ENCODE measurements at regions not wholly inside any gene's neighbourhood (a gene's known extent, or its start where the extent isn't known, plus 50 kb on each side); places are given as distances from the start of the nearest gene placed in this dataset.

DNA sequence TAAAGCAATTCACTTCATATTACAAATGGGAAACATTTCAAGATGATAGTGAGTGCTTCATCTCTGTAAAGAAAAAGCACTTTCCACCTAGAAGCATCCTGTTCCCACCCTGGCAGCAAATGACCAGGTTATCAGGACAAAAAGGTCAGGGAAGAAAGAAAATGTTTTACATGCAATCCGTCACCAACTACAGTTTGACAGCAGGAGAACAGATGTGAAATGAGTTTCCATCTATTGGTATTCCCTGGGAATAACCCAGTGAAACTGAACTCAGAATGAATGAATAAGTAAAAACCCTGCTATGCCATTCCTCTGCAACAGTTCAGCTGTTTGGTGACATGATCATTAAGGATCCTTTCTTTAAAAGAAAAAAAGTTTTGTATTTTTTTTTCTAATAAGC lies 67.6 kb downstream of the HTR1A start:
- no CpG with 5 or more reads among the region's 1 CpG for WGBS (ENCODE audit: insufficient coverage)
- no peaks in the 10 kb centered on the region for H3K27me3 ChIP-seq (ENCODE audit: control insufficient read depth, insufficient read depth, low read length)
- H3K36me3 ChIP-seq (ENCODE audit: control insufficient read depth, insufficient read depth, low read length): no peaks in the 10 kb centered on the region
- DNase-seq (ENCODE audit: low read depth in 4 of 6, low spot score in 6 of 6): peak in 1 of 6 donors; percentile 47
- no peaks in the 10 kb centered on the region for H3K9me3 ChIP-seq (ENCODE audit: control insufficient read depth, insufficient read depth, low read length)
- no peak overlapping the region for H3K27ac ChIP-seq (ENCODE audit: low read depth, low read length)
- H3K4me1 ChIP-seq (ENCODE audit: control insufficient read depth, insufficient read depth, low read length): no peaks in the 10 kb centered on the region
- H3K4me3 ChIP-seq (ENCODE audit: low read depth, low read length): no peak overlapping the region

DNA sequence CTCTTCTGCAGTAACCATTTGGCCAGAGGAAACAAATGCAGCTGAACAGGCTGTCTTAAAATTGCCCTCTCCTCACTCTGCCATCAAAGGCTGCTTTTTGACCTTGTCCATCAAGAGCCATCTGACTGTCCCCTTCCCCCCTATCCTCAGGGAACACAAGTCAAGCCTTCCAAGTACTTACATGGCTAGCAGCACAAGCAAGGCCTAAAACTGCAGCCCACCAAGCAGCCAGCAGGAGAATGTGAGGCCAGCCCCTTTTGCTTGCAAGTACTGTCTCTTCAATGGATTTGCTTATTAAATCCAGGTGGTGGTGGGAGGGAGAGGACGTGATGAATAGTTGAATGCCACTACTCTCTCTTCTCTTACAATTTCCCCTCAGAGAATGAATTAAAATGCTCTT lies 83.5 kb downstream of the HTR1A start:
- no peaks in the 10 kb centered on the region for H3K27me3 ChIP-seq (ENCODE audit: control insufficient read depth, insufficient read depth, low read length)
- H3K27ac ChIP-seq (ENCODE audit: low read depth, low read length): no peak overlapping the region
- DNase-seq (ENCODE audit: low read depth in 4 of 6, low spot score in 6 of 6): peak in 2 of 6 donors; percentile 4 to 25
- H3K9me3 ChIP-seq (ENCODE audit: control insufficient read depth, insufficient read depth, low read length): no peaks in the 10 kb centered on the region
- WGBS (ENCODE audit: insufficient coverage): no CpG with 5 or more reads among the region's 1 CpG
- no peak overlapping the region for H3K4me3 ChIP-seq (ENCODE audit: low read depth, low read length)
- H3K4me1 ChIP-seq (ENCODE audit: control insufficient read depth, insufficient read depth, low read length): no peaks in the 10 kb centered on the region
- H3K36me3 ChIP-seq (ENCODE audit: control insufficient read depth, insufficient read depth, low read length): no peaks in the 10 kb centered on the region

DNA sequence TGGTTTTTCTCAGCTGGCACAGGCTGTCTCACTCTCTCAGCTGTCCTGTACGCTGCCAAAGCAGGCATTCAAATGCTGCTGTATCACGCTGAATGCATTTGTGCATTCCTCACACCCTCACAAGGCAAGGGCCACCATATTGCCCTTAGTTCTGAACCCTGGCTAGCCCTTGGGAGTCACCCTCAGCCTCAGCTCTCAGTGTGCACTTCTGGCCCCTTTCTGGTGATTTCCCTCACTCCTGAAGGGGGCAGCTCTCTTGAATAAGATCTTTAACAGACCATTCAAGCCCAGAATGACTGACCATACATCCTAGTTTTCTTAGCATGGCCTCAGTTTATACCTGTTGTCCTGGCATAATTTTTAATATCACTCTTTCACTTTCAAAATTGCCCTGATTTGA lies 84.3 kb downstream of the HTR1A start:
- DNase-seq (ENCODE audit: low read depth in 4 of 6, low spot score in 6 of 6): no peak
- Histone ChIP-seq H3K4me1 (ENCODE audit: control insufficient read depth, insufficient read depth, low read length) (no peaks in the 10 kb centered on the region), H3K36me3 (ENCODE audit: control insufficient read depth, insufficient read depth, low read length) (no peaks in the 10 kb centered on the region), H3K27ac (ENCODE audit: low read depth, low read length) (no peak overlapping the region), H3K27me3 (ENCODE audit: control insufficient read depth, insufficient read depth, low read length) (no peaks in the 10 kb centered on the region), H3K4me3 (ENCODE audit: low read depth, low read length) (no peak overlapping the region), H3K9me3 (ENCODE audit: control insufficient read depth, insufficient read depth, low read length) (no peaks in the 10 kb centered on the region)
- WGBS (ENCODE audit: insufficient coverage): 70% methylated on average over 2 of the region's 2 CpGs

DNA sequence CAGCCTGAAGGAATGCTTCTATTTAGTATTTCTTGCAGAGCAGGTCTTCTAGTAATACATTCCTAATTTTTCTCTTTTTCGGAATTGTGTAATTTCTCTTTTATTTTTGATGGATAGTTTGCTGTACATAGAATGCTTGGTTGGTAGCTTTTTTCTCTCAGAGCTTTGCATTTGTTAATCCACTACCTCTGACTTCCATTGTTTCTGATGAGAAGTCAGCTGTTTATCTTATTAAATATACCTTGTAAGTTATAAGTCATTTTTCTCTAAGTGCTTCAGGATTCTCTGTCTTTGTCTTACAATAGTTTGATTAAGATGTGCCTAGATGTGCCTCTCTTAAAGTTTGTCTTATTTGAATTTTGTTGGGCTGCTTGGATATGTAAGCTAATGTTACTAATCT lies 101.9 kb downstream of the HTR1A start:
- no peak overlapping the region for H3K4me3 ChIP-seq (ENCODE audit: low read depth, low read length)
- no peaks in the 10 kb centered on the region for H3K4me1 ChIP-seq (ENCODE audit: control insufficient read depth, insufficient read depth, low read length)
- WGBS (ENCODE audit: insufficient coverage): no CpG with 5 or more reads among the region's 1 CpG
- no peak overlapping the region for H3K27ac ChIP-seq (ENCODE audit: low read depth, low read length)
- no peak for DNase-seq (ENCODE audit: low read depth in 4 of 6, low spot score in 6 of 6)
- peaks cover 3% of the 10 kb centered on the region for H3K9me3 ChIP-seq (ENCODE audit: control insufficient read depth, insufficient read depth, low read length)
- no peaks in the 10 kb centered on the region for H3K27me3 ChIP-seq (ENCODE audit: control insufficient read depth, insufficient read depth, low read length)
- H3K36me3 ChIP-seq (ENCODE audit: control insufficient read depth, insufficient read depth, low read length): no peaks in the 10 kb centered on the region

DNA sequence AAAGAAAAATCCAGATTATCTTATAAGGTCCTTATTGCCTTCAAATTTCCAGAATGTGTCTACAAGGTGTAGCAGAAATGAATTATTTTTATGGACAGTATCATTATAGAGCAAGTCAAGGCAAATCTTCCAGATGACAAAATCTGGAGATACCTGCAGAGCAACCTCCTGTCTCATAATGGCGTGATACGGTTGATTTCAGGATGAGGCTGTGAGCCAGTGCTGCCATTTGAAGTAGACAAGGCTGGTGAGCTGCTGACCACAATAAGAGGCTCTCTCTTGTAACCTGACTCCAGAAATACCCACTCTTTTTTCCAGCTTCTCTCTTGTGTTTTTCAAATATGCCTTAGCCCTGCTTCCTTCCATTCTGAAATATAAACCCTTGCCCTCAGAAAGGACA lies 108.2 kb downstream of the HTR1A start:
- WGBS (ENCODE audit: insufficient coverage): 80% methylated on average over 2 of the region's 2 CpGs
- H3K9me3 ChIP-seq (ENCODE audit: control insufficient read depth, insufficient read depth, low read length): no peaks in the 10 kb centered on the region
- no peak overlapping the region for H3K27ac ChIP-seq (ENCODE audit: low read depth, low read length)
- no peak overlapping the region for H3K4me3 ChIP-seq (ENCODE audit: low read depth, low read length)
- H3K27me3 ChIP-seq (ENCODE audit: control insufficient read depth, insufficient read depth, low read length): no peaks in the 10 kb centered on the region
- no peak for DNase-seq (ENCODE audit: low read depth in 4 of 6, low spot score in 6 of 6)
- H3K4me1 ChIP-seq (ENCODE audit: control insufficient read depth, insufficient read depth, low read length): no peaks in the 10 kb centered on the region
- H3K36me3 ChIP-seq (ENCODE audit: control insufficient read depth, insufficient read depth, low read length): no peaks in the 10 kb centered on the region

DNA sequence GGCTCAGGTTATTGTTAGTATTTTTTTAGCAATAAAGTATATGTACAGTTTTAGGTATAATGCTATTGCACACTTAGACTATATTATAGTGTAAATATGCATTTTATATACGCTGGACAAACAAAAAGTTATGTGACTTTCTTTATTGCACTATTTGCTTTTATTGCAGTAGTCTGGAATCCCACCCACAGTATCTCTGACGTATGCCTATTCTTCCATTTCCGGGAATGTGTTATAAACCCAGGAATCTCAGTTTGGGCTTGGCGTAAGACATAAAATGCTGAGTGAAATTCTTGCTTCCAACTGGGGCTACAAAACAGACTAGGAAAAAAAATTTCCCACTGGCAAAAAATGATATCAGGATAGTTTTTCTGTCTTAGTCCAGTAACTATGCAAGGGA lies 119.1 kb downstream of the HTR1A start:
- Histone ChIP-seq H3K9me3 (ENCODE audit: control insufficient read depth, insufficient read depth, low read length) (no peaks in the 10 kb centered on the region), H3K4me3 (ENCODE audit: low read depth, low read length) (no peak overlapping the region), H3K27ac (ENCODE audit: low read depth, low read length) (no peak overlapping the region), H3K36me3 (ENCODE audit: control insufficient read depth, insufficient read depth, low read length) (no peaks in the 10 kb centered on the region), H3K4me1 (ENCODE audit: control insufficient read depth, insufficient read depth, low read length) (no peaks in the 10 kb centered on the region), H3K27me3 (ENCODE audit: control insufficient read depth, insufficient read depth, low read length) (no peaks in the 10 kb centered on the region)
- no peak for DNase-seq (ENCODE audit: low read depth in 4 of 6, low spot score in 6 of 6)
- WGBS (ENCODE audit: insufficient coverage): no CpG with 5 or more reads among the region's 4 CpGs

DNA sequence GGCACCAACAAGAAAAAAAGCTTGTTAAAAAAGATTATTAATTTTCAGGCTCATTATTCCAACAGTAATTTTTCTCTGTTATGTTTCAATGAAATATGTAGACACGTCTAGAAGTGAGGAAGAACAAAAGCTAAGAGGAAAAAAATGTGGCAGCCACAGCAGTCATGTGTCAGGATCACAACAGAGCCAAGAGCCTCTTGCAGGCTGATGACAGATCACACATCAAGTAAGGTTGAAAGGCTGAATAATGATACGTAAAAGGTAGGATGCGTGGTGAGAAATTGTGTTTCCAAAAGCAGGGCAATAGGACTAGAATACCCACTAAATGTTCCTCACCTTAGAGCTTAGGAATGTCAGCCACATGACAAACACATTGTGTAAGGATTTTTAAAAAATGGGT lies 124.8 kb downstream of the HTR1A start:
- Histone ChIP-seq H3K27me3 (ENCODE audit: control insufficient read depth, insufficient read depth, low read length) (no peaks in the 10 kb centered on the region), H3K4me3 (ENCODE audit: low read depth, low read length) (no peak overlapping the region), H3K4me1 (ENCODE audit: control insufficient read depth, insufficient read depth, low read length) (no peaks in the 10 kb centered on the region), H3K27ac (ENCODE audit: low read depth, low read length) (no peak overlapping the region), H3K9me3 (ENCODE audit: control insufficient read depth, insufficient read depth, low read length) (no peaks in the 10 kb centered on the region), H3K36me3 (ENCODE audit: control insufficient read depth, insufficient read depth, low read length) (no peaks in the 10 kb centered on the region)
- 50% methylated on average over 1 of the region's 3 CpGs for WGBS (ENCODE audit: insufficient coverage)
- DNase-seq (ENCODE audit: low read depth in 4 of 6, low spot score in 6 of 6): peak in 1 of 6 donors; percentile 18

DNA sequence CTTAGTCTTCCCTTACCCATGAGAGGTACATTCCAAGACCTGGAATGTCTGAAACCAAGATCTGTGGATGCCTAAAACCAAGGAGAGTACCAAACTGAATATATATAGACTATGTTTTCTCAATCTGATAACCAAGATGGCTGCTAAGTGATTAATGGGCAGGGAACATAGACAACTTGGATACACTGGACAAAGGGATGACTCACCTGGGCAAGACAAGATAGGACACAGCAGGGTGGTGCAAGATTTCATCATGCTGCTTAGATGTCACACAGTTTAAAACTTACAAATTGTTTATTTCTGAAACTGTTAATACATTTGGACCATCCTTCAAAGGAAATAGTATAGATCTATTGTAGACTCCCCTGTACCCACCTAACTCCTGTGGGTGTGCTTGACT lies 130.9 kb downstream of the HTR1A start:
- no peak for DNase-seq (ENCODE audit: low read depth in 4 of 6, low spot score in 6 of 6)
- no peaks in the 10 kb centered on the region for H3K36me3 ChIP-seq (ENCODE audit: control insufficient read depth, insufficient read depth, low read length)
- H3K9me3 ChIP-seq (ENCODE audit: control insufficient read depth, insufficient read depth, low read length): no peaks in the 10 kb centered on the region
- H3K4me3 ChIP-seq (ENCODE audit: low read depth, low read length): no peak overlapping the region
- H3K4me1 ChIP-seq (ENCODE audit: control insufficient read depth, insufficient read depth, low read length): no peaks in the 10 kb centered on the region
- no peak overlapping the region for H3K27ac ChIP-seq (ENCODE audit: low read depth, low read length)
- no peaks in the 10 kb centered on the region for H3K27me3 ChIP-seq (ENCODE audit: control insufficient read depth, insufficient read depth, low read length)

DNA sequence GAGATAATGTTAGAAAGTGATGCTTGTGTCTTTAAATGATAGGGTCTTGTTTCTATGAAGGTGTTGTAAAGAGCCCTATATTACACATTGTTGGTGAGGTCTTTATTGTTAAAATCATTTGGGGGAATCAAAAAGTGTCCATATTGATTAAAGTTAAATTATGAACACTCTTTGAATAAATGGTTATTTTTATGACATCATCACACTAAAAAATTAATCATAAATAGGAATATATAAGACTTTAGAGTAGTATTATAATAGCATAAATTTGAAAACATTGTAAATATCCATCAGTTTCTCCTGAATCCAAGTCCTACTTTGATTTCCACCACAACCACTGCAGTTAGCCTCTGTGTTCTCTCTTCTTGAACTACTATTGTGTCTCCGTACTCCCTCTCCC lies 136.3 kb downstream of the HTR1A start:
- Histone ChIP-seq H3K9me3 (ENCODE audit: control insufficient read depth, insufficient read depth, low read length) (no peaks in the 10 kb centered on the region), H3K4me3 (ENCODE audit: low read depth, low read length) (no peak overlapping the region), H3K36me3 (ENCODE audit: control insufficient read depth, insufficient read depth, low read length) (no peaks in the 10 kb centered on the region), H3K27ac (ENCODE audit: low read depth, low read length) (no peak overlapping the region), H3K27me3 (ENCODE audit: control insufficient read depth, insufficient read depth, low read length) (no peaks in the 10 kb centered on the region), H3K4me1 (ENCODE audit: control insufficient read depth, insufficient read depth, low read length) (no peaks in the 10 kb centered on the region)
- DNase-seq (ENCODE audit: low read depth in 4 of 6, low spot score in 6 of 6): no peak
- 100% methylated on average over 1 of the region's 1 CpG for WGBS (ENCODE audit: insufficient coverage)

DNA sequence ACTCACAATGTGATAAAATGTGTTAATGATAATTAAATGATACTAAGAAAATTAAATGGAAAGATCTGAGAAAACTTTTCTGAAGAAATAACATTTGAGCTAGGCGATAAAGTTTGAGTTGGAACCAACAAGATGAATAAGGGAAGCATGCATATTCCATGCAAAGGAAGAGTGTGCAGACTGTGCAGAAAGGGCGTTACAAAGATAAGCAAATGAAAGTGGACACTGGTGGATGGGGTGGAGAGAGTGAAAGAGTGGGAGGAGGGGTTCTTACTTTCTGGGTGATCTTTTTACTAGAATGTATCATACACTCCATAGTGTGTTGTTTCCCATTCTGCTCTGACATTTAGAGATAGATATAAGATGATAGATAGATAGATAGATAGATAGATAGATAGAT lies 138.7 kb downstream of the HTR1A start:
- Histone ChIP-seq H3K27ac (ENCODE audit: low read depth, low read length) (no peak overlapping the region), H3K4me3 (ENCODE audit: low read depth, low read length) (no peak overlapping the region), H3K9me3 (ENCODE audit: control insufficient read depth, insufficient read depth, low read length) (no peaks in the 10 kb centered on the region), H3K36me3 (ENCODE audit: control insufficient read depth, insufficient read depth, low read length) (no peaks in the 10 kb centered on the region), H3K4me1 (ENCODE audit: control insufficient read depth, insufficient read depth, low read length) (no peaks in the 10 kb centered on the region), H3K27me3 (ENCODE audit: control insufficient read depth, insufficient read depth, low read length) (no peaks in the 10 kb centered on the region)
- no peak for DNase-seq (ENCODE audit: low read depth in 4 of 6, low spot score in 6 of 6)
- 89% methylated on average over 1 of the region's 2 CpGs for WGBS (ENCODE audit: insufficient coverage)

Data from spinal cord (tissue), 9 donors.